ENCODE measurements at regions not wholly inside any gene's neighbourhood (a gene's known extent, or its start where the extent isn't known, plus 50 kb on each side); places are given as distances from the start of the nearest gene placed in this dataset.
"Not testable (repeated sequence)": the region's sequence is repeated elsewhere in the genome, so short reads cannot be mapped to it uniquely, and the experiment has no call there.

DNA sequence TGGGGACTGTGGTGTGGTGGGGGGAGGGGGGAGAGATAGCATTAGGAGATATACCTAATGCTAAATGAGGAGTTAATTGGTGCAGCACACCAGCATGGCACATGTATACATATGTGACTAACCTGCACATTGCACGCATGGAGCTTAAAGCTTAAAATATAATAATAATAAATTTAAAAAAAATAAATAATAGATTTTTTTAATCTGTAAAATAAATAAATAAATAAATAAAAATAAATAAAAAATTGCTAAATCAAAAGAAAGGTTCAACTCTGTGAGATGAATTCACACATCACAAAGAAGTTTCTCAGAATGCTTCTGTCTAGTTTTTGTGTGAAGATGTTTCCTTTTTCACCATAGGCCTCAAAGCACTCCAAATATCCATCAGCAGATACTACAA, 1793.7 kb downstream of the UQCRFS1 start:
- H3K4me1 ChIP-seq (ENCODE audit: control insufficient read depth in 1 of 2, insufficient read depth in 2 of 2, low read length in 2 of 2); H3K9ac ChIP-seq (ENCODE audit: low read depth in 1 of 2, low read length in 2 of 2); H3K27me3 ChIP-seq (ENCODE audit: control insufficient read depth in 1 of 2, insufficient read depth in 2 of 2, low read length in 2 of 2); H3K4me3 ChIP-seq (ENCODE audit: low read depth in 1 of 2, low read length in 2 of 2); H3K27ac ChIP-seq (ENCODE audit: low read depth, low read length); H3K36me3 ChIP-seq (ENCODE audit: control insufficient read depth in 1 of 2, insufficient read depth in 2 of 2, low read length in 2 of 2): not testable (repeated sequence)
- H3K9me3 ChIP-seq (ENCODE audit: control insufficient read depth in 1 of 2, low read length in 2 of 2), result peaks cover 19 to 30% of the 10 kb centered on the region in 2 donors

DNA sequence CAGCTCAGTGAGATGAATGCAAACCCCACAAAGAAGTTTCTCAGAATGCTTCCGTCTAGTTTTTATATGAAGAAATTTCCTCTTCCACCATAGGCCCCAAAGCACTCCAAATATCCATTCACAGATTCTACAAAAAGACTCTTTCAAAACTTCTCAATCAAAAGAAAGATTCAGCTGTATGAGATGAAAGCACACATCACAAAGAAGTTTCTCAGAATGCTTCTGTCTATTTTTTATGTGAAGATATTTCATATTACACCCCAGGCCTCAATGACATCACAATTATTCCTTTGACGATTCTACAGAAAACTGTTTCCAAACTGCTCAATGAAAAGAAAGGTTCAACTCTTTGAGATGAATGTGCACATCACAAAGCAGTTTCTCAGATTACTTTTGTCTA, 1819.4 kb downstream of the UQCRFS1 start:
- Histone ChIP-seq H3K27ac (ENCODE audit: low read depth, low read length) (no peak overlapping the region), H3K9me3 (ENCODE audit: control insufficient read depth in 1 of 2, low read length in 2 of 2) (peaks cover 16 to 53% of the 10 kb centered on the region in 2 donors), H3K4me3 (ENCODE audit: low read depth in 1 of 2, low read length in 2 of 2) (no peak overlapping the region)

DNA sequence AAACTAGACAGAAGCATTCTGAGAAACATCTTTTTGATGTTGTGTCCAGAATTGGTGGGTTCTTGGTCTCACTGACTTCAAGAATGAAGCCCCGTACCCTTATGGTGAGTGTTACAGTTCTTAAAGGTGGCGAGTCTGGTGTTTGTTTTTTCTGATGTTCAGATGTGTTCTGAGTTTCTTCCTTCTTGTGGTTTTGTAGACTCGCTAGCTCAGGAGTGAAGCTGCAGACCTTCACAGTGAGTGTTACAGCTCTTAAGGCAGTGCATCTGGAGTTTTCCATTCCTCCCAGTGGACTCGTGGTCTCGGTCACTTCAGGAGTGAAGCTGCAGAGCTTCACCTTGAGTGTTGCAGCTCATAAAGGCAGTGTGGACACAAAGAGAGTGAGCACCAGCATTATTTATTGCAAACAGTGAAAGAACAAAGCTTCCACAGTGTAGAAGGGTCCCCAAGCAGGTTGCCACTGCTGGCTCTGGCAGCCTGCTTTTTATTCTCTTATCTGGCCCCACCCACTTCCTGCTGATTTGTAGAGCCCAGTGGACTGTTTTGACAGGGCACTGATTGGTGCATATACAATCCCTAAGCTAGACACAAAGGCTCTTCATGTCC, 1820.8 kb downstream of the UQCRFS1 start:
- Histone ChIP-seq H3K9me3 (ENCODE audit: control insufficient read depth in 1 of 2, low read length in 2 of 2) (peaks cover 22 to 67% of the 10 kb centered on the region in 2 donors), H3K36me3 (ENCODE audit: control insufficient read depth in 1 of 2, insufficient read depth in 2 of 2, low read length in 2 of 2) (no peaks in the 10 kb centered on the region), H3K27ac (ENCODE audit: low read depth, low read length) (no peak overlapping the region), H3K27me3 (ENCODE audit: control insufficient read depth in 1 of 2, insufficient read depth in 2 of 2, low read length in 2 of 2) (no peaks in the 10 kb centered on the region), H3K4me3 (ENCODE audit: low read depth in 1 of 2, low read length in 2 of 2) (no peak overlapping the region), H3K9ac (ENCODE audit: low read depth in 1 of 2, low read length in 2 of 2) (no peak overlapping the region), H3K4me1 (ENCODE audit: control insufficient read depth in 1 of 2, insufficient read depth in 2 of 2, low read length in 2 of 2) (no peaks in the 10 kb centered on the region)

More for the DNA sequence above, 1819.4 kb downstream of the UQCRFS1 start:
- H3K4me1 ChIP-seq (ENCODE audit: control insufficient read depth in 1 of 2, insufficient read depth in 2 of 2, low read length in 2 of 2), result no peaks in the 10 kb centered on the region
- no peaks in the 10 kb centered on the region for H3K27me3 ChIP-seq (ENCODE audit: control insufficient read depth in 1 of 2, insufficient read depth in 2 of 2, low read length in 2 of 2)
- no peak overlapping the region for H3K9ac ChIP-seq (ENCODE audit: low read depth in 1 of 2, low read length in 2 of 2)
- no peaks in the 10 kb centered on the region for H3K36me3 ChIP-seq (ENCODE audit: control insufficient read depth in 1 of 2, insufficient read depth in 2 of 2, low read length in 2 of 2)

DNA sequence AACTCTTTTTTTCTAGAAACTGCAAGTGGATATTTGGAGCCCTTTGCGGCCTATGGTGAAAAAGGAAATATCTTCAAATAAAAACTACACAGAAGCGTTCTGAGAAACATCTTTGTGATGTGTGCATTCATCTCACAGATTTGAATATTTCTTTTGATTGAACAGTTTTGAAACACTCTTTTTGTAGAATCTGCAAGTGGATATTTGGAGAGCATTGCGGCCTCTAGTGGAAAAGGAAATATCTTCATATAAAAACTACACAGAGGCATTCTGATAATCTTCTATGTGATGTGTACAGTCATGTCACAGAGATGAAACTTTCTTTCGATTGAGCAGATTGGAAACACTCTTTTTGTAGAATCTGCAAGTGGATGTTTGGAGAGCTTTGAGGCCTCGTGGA, 1833.6 kb downstream of the UQCRFS1 start:
- not testable (repeated sequence) for H3K9ac ChIP-seq (ENCODE audit: low read depth in 1 of 2, low read length in 2 of 2); H3K27ac ChIP-seq (ENCODE audit: low read depth, low read length); H3K4me1 ChIP-seq (ENCODE audit: control insufficient read depth in 1 of 2, insufficient read depth in 2 of 2, low read length in 2 of 2); H3K4me3 ChIP-seq (ENCODE audit: low read depth in 1 of 2, low read length in 2 of 2); H3K36me3 ChIP-seq (ENCODE audit: control insufficient read depth in 1 of 2, insufficient read depth in 2 of 2, low read length in 2 of 2); H3K27me3 ChIP-seq (ENCODE audit: control insufficient read depth in 1 of 2, insufficient read depth in 2 of 2, low read length in 2 of 2)
- H3K9me3 ChIP-seq (ENCODE audit: control insufficient read depth in 1 of 2, low read length in 2 of 2), result peaks cover 12 to 47% of the 10 kb centered on the region in 2 donors

DNA sequence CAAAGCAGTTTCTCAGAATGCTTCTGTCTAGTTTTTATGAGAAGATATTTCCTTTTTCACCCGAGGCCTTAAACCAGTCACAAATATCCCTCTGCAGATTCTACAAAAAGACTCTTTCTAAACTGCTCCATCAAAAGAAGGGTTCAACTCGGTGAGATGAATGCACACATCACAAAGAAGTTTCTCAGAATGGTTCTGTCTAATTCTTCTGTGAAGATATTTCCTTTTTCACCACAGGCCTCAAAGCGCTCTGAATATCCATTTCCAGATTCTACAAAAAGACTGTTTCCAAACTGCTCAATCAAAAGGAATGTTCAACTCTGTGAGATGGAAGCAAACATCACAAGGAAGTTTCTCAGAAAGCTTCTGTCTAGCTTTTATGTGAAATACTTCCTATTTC, 1843.3 kb downstream of the UQCRFS1 start:
- H3K4me1 ChIP-seq (ENCODE audit: control insufficient read depth in 1 of 2, insufficient read depth in 2 of 2, low read length in 2 of 2); H3K27me3 ChIP-seq (ENCODE audit: control insufficient read depth in 1 of 2, insufficient read depth in 2 of 2, low read length in 2 of 2); H3K27ac ChIP-seq (ENCODE audit: low read depth, low read length); H3K9ac ChIP-seq (ENCODE audit: low read depth in 1 of 2, low read length in 2 of 2); H3K4me3 ChIP-seq (ENCODE audit: low read depth in 1 of 2, low read length in 2 of 2); H3K36me3 ChIP-seq (ENCODE audit: control insufficient read depth in 1 of 2, insufficient read depth in 2 of 2, low read length in 2 of 2): not testable (repeated sequence)
- H3K9me3 ChIP-seq (ENCODE audit: control insufficient read depth in 1 of 2, low read length in 2 of 2), result peaks cover 7 to 71% of the 10 kb centered on the region in 2 donors

DNA sequence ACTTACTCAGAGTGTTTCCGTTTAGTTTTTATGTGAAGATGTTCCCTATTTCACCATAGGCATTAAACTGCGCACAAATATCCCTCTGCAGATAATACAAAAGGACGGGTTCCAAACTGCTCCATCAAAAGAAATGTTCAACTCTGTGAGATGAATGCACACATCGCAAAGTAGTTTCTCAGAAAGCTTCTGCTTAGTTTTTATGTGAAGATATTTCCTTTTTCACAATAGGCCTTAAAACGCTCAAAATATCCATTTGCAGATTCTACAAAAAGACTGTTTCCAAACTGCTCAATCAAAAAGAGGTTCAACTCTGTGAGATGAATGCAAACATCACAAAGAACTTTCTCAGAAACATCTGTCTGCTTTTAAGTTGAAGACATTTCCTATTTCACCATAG, 1850.5 kb downstream of the UQCRFS1 start:
- not testable (repeated sequence) for H3K36me3 ChIP-seq (ENCODE audit: control insufficient read depth in 1 of 2, insufficient read depth in 2 of 2, low read length in 2 of 2); H3K4me1 ChIP-seq (ENCODE audit: control insufficient read depth in 1 of 2, insufficient read depth in 2 of 2, low read length in 2 of 2); H3K27me3 ChIP-seq (ENCODE audit: control insufficient read depth in 1 of 2, insufficient read depth in 2 of 2, low read length in 2 of 2); H3K4me3 ChIP-seq (ENCODE audit: low read depth in 1 of 2, low read length in 2 of 2); H3K27ac ChIP-seq (ENCODE audit: low read depth, low read length); H3K9ac ChIP-seq (ENCODE audit: low read depth in 1 of 2, low read length in 2 of 2)
- peaks cover 30 to 91% of the 10 kb centered on the region in 2 donors for H3K9me3 ChIP-seq (ENCODE audit: control insufficient read depth in 1 of 2, low read length in 2 of 2)

DNA sequence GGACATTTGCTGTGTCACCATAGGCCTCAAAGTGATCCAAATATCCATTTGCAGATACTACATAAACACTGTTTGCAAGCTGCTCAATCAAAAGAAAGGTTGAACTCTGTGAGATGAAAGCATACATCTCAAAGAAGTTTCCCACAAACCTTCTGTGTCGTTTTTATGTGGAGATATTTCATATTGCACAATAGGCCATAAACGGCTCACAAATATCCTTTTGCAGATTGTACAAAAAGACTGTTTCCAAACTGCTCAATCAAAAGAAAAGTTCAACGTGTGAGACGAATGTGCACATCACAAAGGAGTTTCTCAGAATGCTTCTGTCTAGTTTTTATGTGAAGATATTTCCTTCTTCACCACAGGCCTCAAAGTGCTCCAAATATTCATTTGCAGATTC, 1857.4 kb downstream of the UQCRFS1 start:
- H3K27me3 ChIP-seq (ENCODE audit: control insufficient read depth in 1 of 2, insufficient read depth in 2 of 2, low read length in 2 of 2); H3K27ac ChIP-seq (ENCODE audit: low read depth, low read length); H3K4me3 ChIP-seq (ENCODE audit: low read depth in 1 of 2, low read length in 2 of 2); H3K4me1 ChIP-seq (ENCODE audit: control insufficient read depth in 1 of 2, insufficient read depth in 2 of 2, low read length in 2 of 2); H3K9ac ChIP-seq (ENCODE audit: low read depth in 1 of 2, low read length in 2 of 2); H3K36me3 ChIP-seq (ENCODE audit: control insufficient read depth in 1 of 2, insufficient read depth in 2 of 2, low read length in 2 of 2): not testable (repeated sequence)
- peaks cover 25 to 79% of the 10 kb centered on the region in 2 donors for H3K9me3 ChIP-seq (ENCODE audit: control insufficient read depth in 1 of 2, low read length in 2 of 2)
